ENCODE measurements at regions not wholly inside any gene's neighbourhood (a gene's known extent, or its start where the extent isn't known, plus 50 kb on each side); places are given as distances from the start of the nearest gene placed in this dataset.

DNA sequence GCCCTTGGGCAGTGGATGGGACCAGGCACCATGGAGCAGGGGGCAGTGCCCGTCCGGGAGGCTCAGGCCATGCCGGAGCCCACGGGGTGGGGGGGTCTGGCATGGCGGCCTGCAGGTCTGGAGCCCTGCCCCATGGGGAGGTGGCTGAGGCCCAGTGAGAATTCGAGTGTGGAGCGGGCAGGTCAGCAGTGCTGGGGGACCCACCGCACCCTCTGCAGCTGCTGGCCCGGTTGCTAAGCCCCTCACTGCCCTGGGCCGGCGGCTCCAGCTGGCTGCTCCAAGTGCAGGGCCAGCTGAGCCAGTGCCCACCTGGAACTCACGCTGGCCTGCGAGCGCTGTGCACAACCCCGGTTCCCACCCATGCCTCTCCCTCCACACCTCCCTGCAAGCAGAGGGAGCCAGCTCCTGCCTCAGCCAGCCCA lies 1157.9 kb upstream of the ADGRL3 start:
- no peak for DNase-seq

DNA sequence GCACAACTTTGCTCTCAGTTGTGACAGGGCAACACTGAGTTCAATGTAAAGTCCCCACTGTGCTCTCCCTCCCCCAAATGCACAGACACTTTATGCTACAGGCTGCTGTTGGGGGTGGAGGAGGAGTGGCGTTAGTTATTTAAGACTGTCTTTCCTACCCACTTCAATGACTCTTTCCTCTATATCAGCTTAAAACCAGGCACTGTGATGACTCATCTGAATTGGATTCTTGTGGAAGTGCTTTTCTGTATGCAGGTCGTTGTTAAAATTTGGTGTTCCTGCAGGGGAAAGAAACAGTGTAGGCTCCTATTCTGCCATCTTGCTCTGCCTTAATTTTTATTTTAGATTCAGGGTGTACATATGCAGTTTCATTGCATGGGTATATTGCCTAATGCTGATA lies 1157.2 kb upstream of the ADGRL3 start:
- no peak for DNase-seq

- no peak for DNase-seq
Measured at GRCh38 chr4:60078984-60079383, 1121.1 kb upstream of the ADGRL3 start.

DNA sequence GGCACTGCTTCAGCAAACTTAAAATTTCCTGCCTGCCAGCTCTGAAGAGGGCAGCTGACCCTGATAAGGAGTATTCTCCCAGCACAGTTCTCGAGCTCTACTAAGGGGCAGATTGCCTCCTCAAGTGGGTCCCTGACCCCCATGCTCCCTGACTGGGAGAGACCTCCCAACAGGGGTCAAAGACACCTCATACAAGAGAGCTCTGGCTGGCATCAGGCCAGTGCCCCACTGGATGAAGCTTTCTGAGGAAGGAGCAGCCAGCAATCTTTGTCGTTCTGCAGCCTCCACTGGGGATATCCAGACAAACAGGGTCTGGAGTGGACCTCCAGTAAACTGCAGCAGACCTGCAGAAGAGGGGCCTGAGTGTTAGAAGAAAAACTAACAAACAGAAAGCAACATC lies 1118.3 kb upstream of the ADGRL3 start:
- no peak for DNase-seq

DNA sequence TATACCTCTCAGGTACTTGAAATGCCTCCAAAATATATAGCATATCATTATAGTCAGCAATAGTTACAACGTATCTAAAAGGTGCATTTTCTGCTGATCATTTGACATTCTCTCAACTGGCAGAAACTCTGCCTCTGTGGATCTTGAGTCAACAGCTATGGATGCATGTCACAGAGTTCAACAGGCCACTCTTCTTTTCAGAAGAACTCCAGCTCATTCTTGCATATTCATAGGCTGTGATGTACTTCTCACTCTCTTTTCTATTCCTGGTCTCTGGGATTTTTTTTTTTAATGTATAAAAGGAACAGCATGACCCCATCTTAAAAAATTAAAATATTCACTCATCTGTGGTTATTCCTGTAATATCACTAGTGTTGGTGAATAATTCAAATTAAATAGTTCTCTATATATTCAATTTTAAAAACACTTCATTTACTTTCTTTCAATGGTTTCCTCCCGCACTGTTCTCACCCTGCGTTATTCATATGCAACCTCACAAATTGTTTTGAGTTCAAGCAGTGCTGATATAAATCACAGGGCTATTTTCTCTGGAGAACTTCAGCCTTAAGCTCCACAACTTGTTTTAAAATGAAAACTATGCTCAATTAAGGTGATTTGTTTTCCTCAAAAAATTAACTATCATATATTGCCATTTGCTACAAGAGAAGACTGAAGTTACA lies 1111.2 kb upstream of the ADGRL3 start:
- no peak for DNase-seq

DNA sequence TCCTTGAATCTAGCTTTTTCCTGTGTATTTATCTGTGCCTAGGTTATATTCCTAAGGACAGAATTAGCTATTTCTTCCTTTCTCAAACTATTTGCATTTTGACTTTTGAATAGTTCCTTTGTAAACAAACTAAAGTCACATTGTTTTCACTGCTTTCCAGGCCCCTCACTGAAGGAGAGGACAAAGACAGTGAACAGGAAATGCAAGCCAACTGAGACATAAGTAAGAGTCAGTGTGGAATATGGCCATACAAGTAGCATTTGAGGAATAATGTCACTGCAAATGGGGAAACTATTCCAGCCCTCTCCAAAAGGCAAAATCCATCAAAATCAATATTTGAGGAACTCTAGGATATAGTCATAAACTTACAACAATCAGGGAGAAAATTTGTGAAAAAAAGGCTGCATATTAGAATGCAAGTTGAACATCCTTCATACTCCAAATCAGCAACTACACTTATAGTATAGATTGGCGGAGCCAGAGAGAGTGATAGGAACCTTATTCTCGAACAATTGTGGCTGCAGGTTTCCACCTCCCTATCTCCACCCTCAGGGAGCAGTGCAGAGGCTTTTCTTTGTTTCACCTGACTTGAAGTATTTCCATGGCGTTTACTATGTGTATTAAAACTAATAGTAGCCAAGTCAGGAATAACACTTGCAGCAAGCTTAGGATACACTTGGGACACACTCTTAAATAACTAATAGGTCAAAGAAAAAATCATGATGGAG lies 1110.4 kb upstream of the ADGRL3 start:
- DNase-seq = no peak

DNA sequence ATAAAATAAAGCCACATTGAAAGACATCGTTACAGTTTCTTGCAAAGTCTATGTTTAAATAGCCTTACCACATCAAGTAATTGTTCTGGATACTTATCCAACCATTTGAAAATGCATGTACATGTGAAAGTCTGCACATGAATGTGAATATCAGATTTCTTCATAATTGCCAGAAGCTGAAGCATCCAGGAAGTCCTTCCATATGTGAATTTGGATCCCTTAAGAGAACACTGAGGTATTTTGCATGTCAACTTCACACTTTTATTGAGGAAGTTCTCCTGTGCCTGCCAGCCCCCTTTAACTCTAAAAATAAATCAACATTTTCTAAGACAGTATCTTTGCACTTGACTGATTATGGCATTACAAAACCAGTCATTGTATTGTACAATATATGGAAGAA lies 1103.5 kb upstream of the ADGRL3 start:
- DNase-seq = no peak

DNA sequence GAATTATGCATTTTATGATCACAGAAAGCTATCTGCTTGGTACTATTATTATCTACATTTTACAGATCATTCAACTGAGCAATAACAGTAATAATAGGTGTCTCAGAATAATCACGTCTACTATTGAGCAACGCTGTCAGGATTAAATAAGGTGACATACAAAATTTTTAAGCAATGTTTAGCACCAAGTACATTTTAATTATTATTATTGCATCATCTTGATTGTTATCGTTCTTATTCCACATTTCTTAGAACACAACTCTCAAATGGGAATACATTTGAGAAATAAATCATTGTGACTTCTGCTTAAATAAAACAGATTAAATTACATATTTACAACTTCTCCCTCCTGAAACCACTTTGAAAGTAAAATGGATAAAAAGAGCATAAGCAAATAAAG lies 1083.5 kb upstream of the ADGRL3 start:
- DNase-seq = no peak

DNA sequence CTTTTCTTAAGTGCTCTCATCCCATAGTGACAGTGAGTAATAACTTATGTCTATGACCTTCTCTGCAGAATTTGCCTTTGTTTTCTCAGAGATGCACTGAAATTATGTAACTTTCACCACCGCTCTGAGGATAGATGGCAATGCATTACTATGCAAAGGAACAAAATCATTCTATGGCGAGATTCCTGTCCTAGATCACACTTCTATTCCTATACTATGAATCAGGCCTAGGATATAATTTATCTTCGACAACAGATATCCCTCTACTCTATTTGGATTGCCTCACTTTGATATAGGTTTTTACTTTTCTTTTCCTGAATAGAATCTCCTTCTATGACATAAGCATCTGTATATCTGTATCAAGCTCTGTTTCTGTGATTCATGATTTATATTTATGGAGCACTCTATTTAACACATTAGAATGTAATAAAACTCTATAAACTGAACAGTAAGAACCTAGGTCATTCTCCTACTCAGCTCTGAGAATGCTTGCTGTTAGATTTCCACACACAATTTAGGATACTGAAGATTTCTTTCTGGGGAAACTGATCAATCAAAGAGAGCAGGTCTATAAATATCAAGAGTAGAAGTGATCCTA lies 1082.3 kb upstream of the ADGRL3 start:
- no peak for DNase-seq

DNA sequence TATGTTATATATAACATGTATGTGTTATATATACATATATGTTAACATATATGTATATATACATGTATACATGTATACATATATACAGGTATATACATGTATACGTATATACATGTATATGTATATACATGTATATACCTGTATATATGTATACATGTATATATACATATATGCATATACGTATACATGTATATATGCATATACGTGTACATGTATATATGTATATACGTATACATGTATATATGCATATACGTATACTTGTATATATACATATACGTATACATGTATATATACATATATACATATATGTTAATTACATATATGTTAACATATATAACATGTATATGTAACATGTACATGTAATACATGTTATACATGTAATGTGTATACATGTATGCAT lies 1077.3 kb upstream of the ADGRL3 start:
- DNase-seq = no peak

DNA sequence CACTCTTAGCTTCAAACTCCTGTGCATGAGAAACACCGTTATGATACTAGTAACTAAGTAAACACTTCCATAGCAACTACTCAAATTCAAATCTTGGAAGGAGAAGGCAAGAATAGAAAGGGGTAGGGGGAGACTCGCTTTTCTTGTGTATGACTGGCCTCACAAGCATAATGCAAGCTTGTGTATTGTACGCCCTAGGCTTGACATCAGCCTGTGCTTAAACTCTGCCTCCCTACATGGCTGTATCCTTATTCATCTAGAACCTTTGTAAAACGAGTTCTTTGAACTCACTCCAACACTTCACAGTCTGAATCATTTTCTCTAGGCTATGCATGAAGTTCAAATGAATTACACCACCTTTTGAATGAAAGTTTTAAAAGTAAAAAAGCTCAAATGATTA lies 1071.2 kb upstream of the ADGRL3 start:
- DNase-seq = no peak

DNA sequence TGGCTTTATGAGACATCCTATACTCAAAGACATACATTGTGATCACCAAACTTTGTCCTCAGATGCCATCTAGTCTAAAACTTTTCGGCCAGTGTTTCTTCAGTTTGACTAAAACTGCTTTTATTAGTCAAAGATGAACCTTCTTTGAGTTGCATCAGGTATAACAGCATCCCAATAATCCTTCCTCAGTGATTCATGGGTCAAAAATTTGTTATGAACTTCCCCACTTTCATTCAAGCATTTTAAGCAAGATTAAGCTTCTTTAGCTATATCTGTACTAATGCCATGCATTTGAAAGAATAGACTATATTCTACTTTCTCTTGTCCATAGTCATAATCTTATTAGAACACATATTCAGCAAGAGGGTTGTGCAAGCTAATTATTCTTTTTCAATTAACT lies 1070.4 kb upstream of the ADGRL3 start:
- DNase-seq = no peak

DNA sequence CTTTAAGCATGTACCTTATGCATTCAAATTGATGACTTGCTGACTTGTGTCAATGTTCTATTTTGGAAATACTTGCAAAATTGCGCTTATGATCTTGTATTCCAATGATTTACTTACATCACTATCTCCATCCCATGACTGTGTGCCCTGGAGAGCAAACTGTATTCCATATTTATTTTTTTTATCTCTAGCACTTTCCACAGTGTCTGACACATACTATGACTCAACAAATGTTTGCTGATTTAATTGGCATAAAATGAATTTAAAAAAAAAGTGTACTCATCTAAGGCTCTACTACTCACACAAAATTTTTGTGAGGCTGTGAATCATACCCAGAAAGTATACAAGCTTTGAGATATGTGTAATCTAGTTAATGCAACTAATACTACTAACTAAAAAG lies 1066.8 kb upstream of the ADGRL3 start:
- DNase-seq = no peak

- DNase-seq = no peak
Measured at GRCh38 chr4:60134099-60134498, 1066.0 kb upstream of the ADGRL3 start.

- DNase-seq = no peak
Measured at GRCh38 chr4:60155088-60155487, 1045.0 kb upstream of the ADGRL3 start.

DNA sequence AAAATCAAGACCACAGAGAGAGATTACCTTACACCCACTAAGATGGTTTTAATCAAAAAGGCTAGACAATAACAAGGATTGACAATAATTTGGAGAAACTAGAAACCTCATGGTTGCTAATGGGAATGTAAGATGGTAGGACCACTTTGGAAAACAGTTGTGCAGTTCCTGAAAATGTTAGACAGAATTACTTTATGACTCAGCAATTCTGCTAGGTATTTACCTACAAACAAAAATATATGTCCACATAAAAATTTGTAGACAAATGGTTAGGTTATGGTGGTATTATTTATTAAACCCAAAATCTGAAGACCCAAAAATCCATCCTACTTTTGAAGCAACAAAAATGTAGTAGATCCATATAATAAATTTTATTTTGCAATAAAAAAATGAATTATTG lies 1027.0 kb upstream of the ADGRL3 start:
- no peak for DNase-seq

DNA sequence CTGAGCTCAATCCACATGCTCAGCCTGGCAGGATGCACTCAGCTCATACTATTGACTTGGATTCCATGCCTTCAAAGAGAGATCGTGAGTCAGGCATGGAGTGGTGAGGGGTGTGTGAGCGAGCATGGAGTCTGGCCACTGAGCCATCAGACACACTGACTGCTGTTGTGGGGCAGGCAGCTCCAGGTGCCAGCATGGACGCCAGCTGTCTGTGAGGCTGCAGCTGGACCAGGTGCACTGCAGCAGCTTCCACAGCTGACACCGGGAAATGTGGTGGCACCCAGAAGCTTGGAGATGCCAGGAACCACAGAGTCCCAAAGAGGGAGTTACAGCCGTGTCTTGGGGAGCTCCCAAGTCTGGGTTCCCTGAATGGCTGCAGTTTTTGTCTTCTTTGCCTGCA lies 1026.4 kb upstream of the ADGRL3 start:
- no peak for DNase-seq

DNA sequence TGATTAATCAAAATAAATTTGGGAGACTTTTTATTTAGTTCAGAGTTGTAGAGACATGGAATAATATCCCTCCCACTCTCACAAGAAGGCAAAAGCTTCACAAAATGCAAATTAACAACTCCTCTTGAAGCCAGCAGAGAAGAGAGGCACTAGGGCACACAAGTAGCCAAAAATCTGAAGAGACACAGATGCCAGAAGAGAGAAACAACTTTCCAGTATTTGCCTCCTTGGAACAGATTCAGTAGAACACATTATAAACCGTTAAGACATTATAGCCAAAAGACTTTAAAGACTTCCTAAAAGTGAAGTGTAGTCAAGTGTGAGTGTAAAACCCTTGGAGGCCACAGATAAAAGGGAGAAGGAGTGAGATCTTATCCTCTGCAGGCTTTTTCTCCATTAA lies 1024.9 kb upstream of the ADGRL3 start:
- DNase-seq = no peak

DNA sequence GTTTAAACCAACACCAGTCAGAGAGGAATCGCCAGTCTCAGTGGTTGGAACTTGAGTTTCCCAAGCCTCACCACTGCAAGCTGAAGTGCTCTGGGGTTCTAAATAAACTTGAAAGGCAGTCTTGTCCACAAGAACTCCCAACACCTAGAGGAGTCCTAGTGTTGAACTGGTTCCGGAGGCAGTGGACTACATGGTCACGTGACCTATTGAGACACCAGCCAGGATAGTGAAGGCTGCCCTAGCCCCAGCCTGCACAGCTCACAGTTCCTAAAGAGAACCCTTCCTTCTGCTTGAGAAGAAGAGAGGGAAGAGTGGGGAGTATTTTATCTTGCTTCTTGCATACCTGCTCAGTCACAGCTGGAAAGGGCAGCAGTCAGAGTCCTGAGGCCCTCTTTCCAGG lies 1012.7 kb upstream of the ADGRL3 start:
- no peak for DNase-seq

- no peak for DNase-seq
Measured at GRCh38 chr4:60189286-60189685, 1010.8 kb upstream of the ADGRL3 start.

GRCh38 chr4:60194214-60194613 lies 1005.9 kb upstream of the ADGRL3 start:
- no peak for DNase-seq

- no peak for DNase-seq
Measured at GRCh38 chr4:60195256-60195655, 1004.9 kb upstream of the ADGRL3 start.

GRCh38 chr4:60201052-60201673 lies 999.0 kb upstream of the ADGRL3 start:
- DNase-seq = no peak

- DNase-seq = no peak
Measured at GRCh38 chr4:60209588-60209987, 990.5 kb upstream of the ADGRL3 start.

All from 8988T (cell line).